ENCODE measurements at regions not wholly inside any gene's neighbourhood (a gene's known extent, or its start where the extent isn't known, plus 50 kb on each side); places are given as distances from the start of the nearest gene placed in this dataset.

DNA sequence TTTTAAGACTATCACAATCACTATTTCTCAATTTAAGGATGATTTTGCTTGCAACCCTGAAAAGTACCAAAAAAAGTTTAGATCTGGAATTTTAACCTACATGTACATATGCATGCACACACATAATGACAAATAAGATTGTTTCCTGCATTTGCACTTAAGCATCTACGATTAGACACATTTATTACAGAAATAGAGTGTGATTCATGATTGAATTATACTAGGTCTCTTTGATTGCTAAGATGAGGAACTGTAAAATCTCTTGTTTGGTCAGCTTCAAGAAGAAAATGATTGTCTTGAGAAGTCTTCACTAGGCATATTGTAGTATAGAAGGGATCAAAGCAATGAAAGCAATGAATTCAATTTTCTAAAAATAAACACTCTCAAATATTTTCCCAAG lies 185.9 kb upstream of the AGR3 start:
- no peaks in the 10 kb centered on the region for H3K9me3 ChIP-seq
- H3K4me1 ChIP-seq: peaks cover 0 to 13% (median 4%) of the 10 kb centered on the region in 4 donors
- no peak for DNase-seq (ENCODE audit: low spot score in 2 of 2)
- H3K36me3 ChIP-seq: no peaks in the 10 kb centered on the region
- no peak overlapping the region for H3K27ac ChIP-seq
- no peak overlapping the region for H3K4me3 ChIP-seq
- 35 to 49% methylated on average over 1 of the region's 1 CpG for WGBS, 2 donors
- no peaks in the 10 kb centered on the region for H3K27me3 ChIP-seq
- TF ChIP-seq POLR2A (IDR thresholded peaks at IDR 0.05): no peak
- TF ChIP-seq, protein P1, sequence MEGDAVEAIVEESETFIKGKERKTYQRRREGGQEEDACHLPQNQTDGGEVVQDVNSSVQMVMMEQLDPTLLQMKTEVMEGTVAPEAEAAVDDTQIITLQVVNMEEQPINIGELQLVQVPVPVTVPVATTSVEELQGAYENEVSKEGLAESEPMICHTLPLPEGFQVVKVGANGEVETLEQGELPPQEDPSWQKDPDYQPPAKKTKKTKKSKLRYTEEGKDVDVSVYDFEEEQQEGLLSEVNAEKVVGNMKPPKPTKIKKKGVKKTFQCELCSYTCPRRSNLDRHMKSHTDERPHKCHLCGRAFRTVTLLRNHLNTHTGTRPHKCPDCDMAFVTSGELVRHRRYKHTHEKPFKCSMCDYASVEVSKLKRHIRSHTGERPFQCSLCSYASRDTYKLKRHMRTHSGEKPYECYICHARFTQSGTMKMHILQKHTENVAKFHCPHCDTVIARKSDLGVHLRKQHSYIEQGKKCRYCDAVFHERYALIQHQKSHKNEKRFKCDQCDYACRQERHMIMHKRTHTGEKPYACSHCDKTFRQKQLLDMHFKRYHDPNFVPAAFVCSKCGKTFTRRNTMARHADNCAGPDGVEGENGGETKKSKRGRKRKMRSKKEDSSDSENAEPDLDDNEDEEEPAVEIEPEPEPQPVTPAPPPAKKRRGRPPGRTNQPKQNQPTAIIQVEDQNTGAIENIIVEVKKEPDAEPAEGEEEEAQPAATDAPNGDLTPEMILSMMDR (IDR thresholded peaks at IDR 0.05): no peak
- TF ChIP-seq EP300 (IDR thresholded peaks at IDR 0.05): no peak

DNA sequence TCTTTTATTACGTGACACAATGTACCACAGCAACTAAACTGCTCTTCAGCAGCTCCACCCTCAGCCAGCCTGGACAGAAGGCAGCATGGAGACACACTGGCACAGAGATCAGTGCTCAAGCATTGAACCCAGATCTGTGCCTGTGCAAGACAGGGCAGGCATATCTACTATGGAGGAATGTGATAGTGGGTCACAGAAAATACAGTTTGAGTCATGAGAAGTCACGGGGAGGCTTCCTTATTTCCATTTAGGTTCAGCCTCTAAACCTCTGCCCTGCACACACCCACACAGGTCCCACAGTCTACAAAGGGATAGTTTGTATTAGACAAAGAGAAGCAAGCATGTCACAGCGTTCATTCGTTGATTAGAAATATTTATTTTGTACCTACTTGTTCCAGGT lies 187.4 kb upstream of the AGR3 start:
- no peak for DNase-seq (ENCODE audit: low spot score in 2 of 2)
- Histone ChIP-seq H3K4me3 (no peak overlapping the region), H3K9me3 (no peaks in the 10 kb centered on the region), H3K27ac (no peak overlapping the region), H3K4me1 (peaks cover 0 to 13% (median 4%) of the 10 kb centered on the region in 4 donors), H3K36me3 (no peaks in the 10 kb centered on the region), H3K27me3 (no peaks in the 10 kb centered on the region)
- TF ChIP-seq EP300 (IDR thresholded peaks at IDR 0.05) (no peak), POLR2A (IDR thresholded peaks at IDR 0.05) (no peak)
- TF ChIP-seq, protein P1 (IDR thresholded peaks at IDR 0.05): no peak
- 62 to 68% methylated on average over 4 of the region's 4 CpGs for WGBS, 2 donors

DNA sequence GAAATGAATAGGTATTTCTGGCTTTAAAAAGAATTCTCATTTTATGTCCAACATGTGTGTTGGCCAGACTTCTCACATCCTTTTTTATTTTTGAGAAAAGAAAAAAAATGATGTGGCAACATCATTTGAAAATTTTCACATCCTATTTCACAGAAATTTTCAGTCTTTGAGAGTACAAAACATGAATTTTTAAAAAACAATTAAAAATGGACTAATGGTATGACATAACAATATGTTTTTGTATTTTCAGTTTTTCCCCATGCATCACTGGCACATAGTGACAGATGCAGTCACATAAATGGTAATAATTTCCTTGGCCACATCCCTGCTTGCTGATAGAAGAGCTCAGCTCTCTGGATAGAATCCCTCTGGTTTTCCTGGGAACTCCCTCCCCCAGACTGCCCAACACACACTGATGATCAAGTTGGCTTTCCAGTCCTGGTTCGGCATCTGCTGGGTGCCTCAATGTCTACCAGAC lies 188.5 kb upstream of the AGR3 start:
- Histone ChIP-seq H3K27ac (peak overlapping the region in 1 of 4 donors; percentile 58), H3K4me3 (no peak overlapping the region), H3K36me3 (no peaks in the 10 kb centered on the region), H3K4me1 (peaks cover 0 to 13% (median 4%) of the 10 kb centered on the region in 4 donors), H3K27me3 (no peaks in the 10 kb centered on the region), H3K9me3 (no peaks in the 10 kb centered on the region)
- DNase-seq (ENCODE audit: low spot score in 2 of 2): no peak
- 74 to 78% methylated on average over 1 of the region's 1 CpG for WGBS, 2 donors
- TF ChIP-seq POLR2A (IDR thresholded peaks at IDR 0.05) (no peak), EP300 (IDR thresholded peaks at IDR 0.05) (no peak)
- TF ChIP-seq, protein P1 (IDR thresholded peaks at IDR 0.05): no peak

DNA sequence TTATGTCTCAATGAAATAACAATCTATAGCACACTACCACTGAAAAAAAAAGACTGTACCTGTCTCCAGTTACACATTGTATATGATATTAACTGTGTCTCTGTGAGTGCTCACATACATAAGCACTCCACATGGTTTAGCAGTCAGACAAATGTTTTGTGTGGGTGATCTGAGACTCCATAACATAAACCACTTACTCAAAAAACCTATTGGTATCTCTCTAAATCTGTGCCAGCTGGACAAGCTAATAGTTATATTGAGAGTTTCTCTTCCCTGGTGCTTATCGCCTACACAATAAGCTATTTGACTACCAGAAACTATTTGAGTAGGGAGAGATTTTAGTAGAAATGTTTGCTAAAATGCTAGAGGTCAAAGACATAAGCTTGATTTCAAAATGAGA lies 190.1 kb upstream of the AGR3 start:
- 36 to 41% methylated on average over 1 of the region's 1 CpG for WGBS, 2 donors
- peaks cover 0 to 13% (median 4%) of the 10 kb centered on the region in 4 donors for H3K4me1 ChIP-seq
- peak overlapping the region in 1 of 4 donors; percentile 15 for H3K27ac ChIP-seq
- H3K4me3 ChIP-seq: no peak overlapping the region
- DNase-seq (ENCODE audit: low spot score in 2 of 2): no peak
- no peaks in the 10 kb centered on the region for H3K9me3 ChIP-seq
- H3K27me3 ChIP-seq: no peaks in the 10 kb centered on the region
- TF ChIP-seq, protein P1 (IDR thresholded peaks at IDR 0.05): no peak
- TF ChIP-seq POLR2A (IDR thresholded peaks at IDR 0.05): no peak
- no peak for TF ChIP-seq EP300 (IDR thresholded peaks at IDR 0.05)
- H3K36me3 ChIP-seq: no peaks in the 10 kb centered on the region

DNA sequence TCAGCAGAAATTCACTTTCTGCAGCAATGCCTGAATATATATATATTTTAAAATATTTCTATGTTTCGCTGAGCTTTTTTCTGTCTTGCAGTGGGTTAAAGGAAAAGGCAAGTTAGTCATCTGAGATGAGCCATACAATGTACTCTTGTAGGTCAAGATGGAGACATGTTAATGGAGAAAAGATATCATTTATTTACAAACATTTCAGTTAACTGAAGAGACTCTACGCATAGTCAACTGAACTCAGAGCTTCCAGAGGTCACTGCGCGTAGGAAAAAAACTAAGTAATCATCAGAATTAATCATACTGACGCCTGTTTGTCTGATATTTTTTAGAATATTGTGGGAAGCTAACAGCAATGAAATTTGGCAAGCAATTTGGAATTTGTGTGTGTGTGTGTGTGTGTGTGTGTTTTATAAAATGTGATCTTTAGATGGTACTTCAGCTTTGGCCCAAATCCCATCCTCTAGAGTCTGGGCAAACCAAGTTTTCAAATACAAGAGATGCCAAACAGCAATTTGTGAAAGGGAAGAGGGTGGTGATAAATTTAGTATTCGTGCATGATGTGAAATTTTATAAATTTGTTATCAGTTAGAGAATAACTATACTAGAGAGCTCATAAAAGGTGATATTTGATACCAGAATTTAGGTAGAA lies 193.9 kb upstream of the AGR3 start:
- TF ChIP-seq, protein P1 (IDR thresholded peaks at IDR 0.05): no peak
- no peak for TF ChIP-seq EP300 (IDR thresholded peaks at IDR 0.05)
- TF ChIP-seq POLR2A (IDR thresholded peaks at IDR 0.05): no peak
- no peak overlapping the region for H3K4me3 ChIP-seq
- no peaks in the 10 kb centered on the region for H3K27me3 ChIP-seq
- DNase-seq (ENCODE audit: low spot score in 2 of 2): no peak
- WGBS, 2 donors: 83 to 90% methylated on average over 6 of the region's 6 CpGs
- H3K4me1 ChIP-seq: peaks cover 0 to 5% (median 2%) of the 10 kb centered on the region in 4 donors
- no peaks in the 10 kb centered on the region for H3K36me3 ChIP-seq
- peaks cover 0 to 3% (median 0%) of the 10 kb centered on the region in 4 donors for H3K9me3 ChIP-seq
- H3K27ac ChIP-seq: no peak overlapping the region

Data from tibial nerve (tissue), 4 donors.